Activated CD4-positive, CD25-positive, alpha-beta regulatory T cell treated with anti-CD3 and anti-CD28 coated beads, Interleukin-2, amount 50 U/mL, for 72 hours (primary cell): ENCODE measurements at regions not wholly inside any gene's neighbourhood (a gene's known extent, or its start where the extent isn't known, plus 50 kb on each side); places are given as distances from the start of the nearest gene placed in this dataset.
"Not testable (repeated sequence)": the region's sequence is repeated elsewhere in the genome, so short reads cannot be mapped to it uniquely, and the experiment has no call there.

Source experiments
- DNase-seq: peaks from one replicate; pipeline ENCODE4 v3.0.0; 2021

DNA sequence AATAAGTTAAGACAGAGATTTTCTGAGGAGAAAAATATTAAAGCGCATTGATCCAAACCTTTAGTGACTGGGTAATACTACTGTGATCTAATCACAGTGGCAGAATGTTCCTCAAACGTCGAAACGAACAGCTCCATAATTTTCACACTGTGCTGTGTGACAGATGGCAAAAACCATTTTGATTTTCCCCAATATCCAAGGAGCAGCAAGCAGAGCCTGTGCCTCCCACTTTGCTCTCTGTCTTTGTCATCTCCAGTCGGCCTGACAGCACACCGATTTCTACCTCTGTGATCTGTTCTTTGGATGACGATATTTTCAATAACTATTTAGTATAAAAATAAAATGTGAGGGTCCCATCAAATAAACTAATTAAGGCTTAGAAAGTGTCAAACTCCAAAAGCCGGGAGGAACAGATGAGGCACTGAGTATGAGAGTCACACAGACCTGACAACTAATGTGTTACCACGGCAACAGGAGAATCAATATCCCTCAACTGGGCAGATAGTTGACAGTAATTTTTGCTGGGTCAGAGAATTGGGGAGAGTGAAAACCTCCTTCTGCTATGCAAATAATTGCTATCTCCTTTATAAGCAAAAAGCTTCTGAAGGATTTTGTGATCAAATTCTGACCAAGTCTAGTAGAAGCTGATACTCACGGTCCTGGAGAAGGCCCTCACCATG is 489.1 kb upstream of the CFAP20DC start:
- DNase-seq = no peak

DNA sequence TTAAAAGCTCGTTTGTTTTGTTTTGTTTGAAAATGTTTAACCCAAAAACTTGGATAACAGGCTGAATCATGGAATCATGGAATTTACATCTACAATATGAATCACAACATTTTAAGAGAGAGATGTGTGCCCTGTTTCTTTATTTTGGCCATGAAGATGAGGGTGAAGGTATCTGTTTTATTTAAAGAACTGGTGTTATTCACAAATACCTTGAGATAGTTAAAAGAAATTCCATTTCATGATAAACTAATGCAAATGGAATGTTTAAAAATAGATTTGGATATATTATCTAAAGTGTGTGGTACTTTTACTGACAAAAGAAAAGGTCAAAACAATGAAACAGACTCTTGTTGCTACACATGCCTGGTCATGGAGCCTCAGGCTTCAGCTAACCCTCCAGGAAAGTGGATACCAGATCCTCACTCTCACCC is 486.0 kb upstream of the CFAP20DC start:
- DNase-seq = no peak

DNA sequence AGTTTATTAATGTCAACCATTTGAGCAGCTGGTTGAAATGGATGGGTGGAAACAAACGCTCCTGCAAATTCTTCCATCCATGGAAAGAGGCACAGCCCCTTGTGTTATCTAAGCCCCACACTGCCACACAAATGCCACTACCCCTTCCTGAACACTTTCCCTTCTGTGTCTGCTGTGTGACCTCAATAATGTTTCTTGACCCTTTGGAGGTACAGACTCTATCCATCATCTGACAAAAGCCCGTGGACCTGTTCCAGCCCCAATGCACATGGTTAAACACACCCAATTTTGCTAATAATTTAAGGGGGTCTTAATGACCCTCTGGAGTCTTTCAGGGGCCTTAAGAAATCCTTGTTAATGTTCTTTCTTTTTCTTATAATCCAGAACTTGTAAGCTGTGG is 482.2 kb upstream of the CFAP20DC start:
- DNase-seq = no peak

DNA sequence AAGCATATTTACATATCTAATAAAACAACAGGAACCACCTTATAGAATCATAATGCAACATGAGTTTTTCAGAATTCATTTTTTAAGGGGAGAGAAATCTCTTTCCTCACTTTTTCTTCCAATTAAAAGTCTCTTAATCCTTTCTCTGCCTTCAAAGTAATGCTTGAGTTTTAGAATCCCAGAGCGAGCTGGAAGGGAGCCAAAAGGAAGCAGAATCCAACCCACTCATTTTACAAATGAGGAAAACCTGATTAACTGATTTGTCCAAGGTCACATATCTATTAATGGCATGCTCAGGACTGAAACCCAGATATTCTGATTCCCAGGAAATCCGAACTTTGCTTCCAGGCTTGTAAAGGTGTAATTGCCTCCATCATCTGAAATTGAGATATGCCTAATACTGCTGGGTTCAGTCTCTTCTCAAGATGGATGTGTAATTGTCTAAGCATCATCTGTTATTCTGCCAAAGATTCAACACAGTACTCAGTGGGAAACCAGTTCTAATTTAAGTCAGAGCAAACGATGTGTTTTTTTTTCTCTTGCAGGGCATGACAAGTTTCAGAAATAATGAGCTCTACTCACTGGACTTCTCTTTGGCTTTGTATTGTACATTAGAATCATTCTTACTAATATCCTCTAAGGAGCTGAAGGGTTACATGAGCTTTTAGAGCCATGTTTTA is 481.4 kb upstream of the CFAP20DC start:
- no peak for DNase-seq

DNA sequence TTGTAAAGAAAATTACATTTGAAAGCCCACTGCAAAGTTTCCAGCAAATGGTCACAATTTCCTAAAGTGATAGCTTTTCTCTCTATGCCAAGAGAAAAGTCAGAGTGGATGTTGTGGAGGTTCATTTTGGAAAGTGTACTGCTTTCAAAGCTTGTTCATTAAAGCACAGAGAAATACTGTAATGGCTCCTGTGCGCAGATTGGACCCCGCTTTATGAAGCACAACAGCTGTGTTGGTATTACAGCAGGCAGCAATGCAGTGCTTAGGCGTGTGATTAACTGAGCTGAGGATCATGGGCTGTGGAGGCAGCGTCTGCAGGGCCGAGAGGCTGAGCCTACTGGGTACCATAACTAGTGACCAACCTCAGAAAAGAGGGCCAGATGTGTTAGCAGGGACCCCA is 478.4 kb upstream of the CFAP20DC start:
- no peak for DNase-seq

DNA sequence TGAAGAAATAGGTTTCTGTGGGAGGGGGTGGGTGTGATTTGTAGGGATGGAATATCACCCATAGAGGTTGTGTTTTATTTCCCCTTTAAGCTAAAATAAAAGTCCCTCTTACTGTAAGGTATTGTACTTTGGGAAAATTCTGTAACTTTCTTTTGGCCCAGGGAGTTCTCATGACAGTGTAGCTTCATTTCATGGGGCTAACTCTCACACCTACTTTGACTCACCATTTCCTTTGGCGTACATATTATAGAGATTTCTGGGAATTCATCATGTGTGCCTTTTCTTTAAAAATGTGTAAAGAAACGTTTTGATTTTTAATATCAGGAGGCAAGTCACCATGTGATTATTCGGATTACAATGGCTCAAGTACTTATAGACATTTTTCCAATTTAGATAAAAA is 477.7 kb upstream of the CFAP20DC start:
- no peak for DNase-seq

DNA sequence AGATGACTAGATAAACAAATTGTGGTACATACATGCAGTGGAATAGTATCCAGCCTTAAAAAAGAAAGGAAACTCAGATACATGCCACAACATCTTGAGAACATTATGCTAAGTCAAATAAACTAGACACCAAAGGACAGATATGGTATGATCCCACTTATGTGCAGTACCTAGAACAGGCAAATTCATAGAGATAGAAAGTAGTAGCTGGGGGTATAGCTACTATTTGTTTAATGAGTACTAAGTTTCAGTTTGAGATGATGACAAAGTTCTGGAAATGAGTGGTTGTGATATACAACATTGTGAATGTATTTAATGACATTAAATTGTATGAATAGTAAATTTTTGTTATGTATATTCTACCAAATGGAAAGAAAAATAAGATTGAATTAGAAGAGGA is 477.2 kb upstream of the CFAP20DC start:
- no peak for DNase-seq

DNA sequence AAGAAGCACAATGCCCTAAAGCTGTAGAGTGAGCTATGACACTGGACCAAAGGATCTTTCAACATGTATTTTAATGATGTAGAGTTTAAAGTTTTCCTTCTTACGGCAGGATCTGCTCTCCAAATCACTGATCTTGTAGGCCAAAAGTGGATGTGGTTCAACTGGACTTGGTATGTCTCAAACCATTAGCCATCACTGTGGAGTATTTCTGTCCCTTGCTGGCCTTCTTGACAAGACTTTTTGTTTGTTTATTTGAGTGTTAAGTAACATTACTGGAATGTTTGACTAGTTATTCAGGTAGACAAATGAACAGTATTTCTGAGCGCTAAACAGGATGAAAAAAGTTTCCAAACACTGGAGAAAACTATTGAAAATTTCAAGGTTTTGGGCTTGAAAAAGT is 472.7 kb upstream of the CFAP20DC start:
- no peak for DNase-seq

DNA sequence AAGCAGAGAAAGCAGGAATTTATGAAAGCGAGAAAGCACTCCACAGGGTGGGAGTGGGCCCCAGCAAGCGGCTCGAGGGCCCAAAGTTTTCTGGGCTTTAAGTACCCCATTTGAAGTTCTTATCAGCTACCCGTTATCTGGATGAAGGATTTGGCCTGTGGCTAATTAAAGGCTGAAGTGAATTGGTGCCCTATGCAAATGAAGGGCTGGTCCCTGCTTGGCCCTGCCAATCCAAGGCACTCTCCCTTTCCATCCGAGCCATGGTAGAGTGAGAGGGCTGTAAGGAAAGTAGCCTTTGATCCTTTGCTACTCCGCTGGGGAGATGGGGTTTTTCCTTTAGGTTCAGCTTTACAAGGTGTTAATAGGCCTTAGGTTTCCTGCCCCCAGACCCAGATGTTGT is 469.3 kb upstream of the CFAP20DC start:
- DNase-seq = no peak

DNA sequence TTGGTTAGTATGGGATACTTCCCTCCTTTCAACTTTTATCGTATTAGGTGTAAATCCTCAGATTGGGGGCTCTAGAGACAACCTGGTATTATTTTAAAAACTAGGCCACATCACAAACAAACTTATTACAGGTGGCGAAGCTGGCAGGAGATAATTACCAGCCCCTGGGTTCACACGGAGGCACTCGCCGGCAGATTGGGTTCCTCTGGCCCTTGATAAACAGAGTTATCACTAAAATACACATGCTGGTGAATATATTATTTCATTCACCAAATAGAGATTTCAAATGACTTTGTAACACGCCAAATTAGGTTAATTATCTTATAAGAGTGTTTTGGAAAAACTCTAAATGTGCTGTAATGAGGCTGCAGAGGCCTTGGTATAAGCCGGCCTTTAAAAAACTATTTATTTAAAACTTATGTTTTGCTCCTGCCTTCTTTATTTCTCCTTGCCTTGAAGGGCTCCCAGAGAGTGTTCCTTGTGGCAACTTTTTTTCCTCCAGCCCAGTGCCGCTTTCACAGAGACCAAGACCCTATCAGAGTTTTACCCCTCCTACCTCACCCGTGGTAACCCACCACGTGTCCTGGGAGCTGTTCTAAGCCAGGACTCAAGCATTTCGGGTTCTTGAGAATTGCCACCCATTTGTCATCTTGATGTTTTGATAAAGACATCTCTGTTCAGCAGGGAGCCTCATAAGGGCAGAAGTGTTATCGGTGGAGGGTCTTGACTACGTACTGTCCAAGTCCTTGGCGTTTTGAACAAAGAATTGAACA is 468.6 kb upstream of the CFAP20DC start:
- DNase-seq = no peak

DNA sequence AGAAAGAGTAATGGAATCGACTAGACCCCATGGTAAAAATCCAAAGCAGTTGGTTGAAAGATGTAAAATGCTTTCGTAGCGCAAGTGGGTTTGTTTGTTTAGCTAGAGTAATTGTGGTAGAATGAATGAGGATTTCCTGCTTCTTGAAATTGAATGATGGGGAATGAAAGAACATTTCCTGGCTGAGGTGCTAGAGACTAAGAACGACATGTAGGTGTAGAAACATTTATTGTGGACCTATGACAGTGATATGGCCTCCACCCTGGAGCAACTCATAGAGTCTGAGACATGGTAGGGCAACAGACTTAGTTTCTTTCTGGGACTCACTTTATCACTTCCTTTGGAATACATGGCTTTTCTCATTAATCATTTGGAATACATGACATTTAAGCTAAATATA is 467.6 kb upstream of the CFAP20DC start:
- DNase-seq = no peak

DNA sequence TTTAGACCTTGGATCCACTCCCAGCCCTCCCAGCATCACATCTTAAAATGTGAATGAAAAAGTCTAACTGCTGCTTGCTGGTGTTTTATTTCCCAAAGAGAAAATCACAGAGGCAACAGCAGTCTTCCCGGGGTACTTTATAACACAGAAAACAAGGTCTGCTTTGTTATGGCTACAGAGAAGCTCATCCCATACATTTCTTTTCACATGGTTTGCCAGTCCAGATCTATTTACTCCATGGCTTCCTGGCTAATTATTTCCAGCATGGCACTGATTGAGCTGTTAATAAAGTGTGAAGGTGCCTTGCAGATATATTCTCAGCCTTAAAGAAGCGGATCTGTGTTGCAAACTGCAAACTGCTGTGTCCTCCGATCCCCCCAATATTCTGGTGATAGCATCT is 466.1 kb upstream of the CFAP20DC start:
- DNase-seq = no peak

DNA sequence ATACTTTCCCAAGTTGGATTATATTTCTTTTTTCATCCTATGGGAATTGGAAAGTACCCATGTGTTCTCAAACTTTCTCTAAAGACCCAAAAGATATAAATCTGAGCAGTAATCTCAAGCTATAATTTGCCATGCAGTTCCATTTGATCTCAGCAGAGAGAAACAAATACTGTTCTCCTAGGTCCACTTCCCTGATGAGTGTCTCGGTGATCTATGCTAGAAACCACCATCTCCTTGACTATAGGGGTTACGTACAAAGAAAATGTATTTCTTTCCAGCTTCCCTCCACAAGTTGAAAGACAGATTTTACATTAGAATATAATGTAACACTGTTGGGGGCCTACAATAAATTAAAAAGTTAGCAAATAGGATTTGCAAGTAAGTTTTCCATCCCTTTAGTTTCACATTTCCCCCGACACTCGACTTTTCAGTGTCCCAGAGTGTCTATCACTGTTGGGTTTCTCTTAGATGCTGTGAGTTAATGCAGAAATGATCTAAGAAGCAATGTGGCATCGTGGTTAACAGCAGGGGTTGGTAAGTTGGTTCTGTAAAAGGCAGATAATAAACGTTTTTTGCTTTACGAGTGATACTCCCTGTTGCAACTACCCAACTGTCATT is 465.1 kb upstream of the CFAP20DC start:
- no peak for DNase-seq

DNA sequence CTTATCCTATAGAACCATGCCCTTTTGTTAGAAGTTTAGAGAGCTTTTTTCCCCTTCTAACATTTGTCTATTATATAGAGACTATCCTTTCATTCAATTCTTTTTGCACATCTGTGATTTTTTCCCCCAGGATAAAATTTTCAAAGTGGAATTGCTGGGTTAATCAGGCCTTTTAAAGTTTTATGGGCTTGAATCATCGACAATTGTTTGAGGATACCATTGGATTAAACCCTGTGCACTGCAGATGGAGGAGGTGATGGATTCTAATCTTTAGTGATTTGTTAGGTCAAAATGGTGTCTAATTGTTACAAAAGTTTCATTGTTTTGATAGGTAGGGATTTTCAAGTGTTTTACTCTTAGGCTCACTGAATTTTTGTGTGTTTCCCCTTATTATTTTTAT is 463.7 kb upstream of the CFAP20DC start:
- no peak for DNase-seq

DNA sequence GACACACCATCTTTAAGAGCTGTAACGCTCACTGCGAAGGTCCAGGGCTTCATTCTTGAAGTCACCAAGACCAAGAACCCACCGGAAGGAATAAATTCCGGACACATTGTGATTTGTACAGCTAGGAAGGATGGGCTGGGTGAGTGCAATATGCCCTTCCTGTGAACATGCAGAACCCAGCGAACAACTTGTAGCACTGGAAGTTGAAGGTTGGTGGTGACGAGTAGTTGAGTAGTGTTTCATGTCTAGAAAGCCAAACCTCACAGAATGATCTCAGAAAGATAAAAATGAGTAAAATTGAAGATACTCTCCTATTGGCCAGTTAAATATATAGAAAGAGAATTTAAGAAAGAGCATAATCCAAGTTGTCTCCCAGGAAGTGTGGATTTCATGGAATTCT is 462.2 kb upstream of the CFAP20DC start:
- no peak for DNase-seq

DNA sequence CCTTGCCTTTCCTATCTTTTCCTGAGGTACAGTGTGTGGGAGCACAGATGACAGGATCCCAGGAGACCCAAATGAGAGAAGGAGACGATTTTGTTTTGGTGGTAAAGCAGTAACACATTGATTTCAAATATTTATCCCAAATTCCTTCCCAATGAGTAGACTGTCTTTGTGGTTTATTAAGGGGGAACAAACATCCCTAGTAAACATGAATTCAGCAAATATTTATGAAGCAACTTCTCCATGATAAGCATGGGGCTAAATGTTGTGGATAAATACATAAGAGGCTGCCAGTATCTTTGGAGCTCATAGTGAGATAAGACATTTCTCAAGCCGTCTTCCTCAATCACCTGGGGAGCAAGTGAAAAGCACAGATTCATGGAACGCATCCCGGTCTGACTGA is 460.8 kb upstream of the CFAP20DC start:
- DNase-seq = no peak

DNA sequence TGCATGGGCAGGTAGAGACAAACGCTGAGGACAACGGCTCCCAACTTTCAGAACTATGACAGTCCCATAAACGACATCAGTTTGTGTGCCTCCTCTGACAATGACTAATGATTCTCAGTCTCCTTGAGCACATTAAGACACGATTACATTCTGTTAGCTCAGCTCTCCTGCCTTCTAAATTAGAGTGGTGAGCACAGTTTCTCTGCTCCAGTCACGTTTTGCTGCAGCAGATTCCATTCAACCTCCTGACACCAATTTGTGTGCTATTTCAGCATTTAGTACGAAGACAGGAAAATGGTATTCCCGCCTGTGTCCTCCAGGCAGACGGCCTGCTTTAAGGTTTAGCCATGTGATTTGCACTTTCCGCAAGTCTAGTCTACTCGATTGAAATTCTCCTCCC is 458.4 kb upstream of the CFAP20DC start:
- DNase-seq = no peak

DNA sequence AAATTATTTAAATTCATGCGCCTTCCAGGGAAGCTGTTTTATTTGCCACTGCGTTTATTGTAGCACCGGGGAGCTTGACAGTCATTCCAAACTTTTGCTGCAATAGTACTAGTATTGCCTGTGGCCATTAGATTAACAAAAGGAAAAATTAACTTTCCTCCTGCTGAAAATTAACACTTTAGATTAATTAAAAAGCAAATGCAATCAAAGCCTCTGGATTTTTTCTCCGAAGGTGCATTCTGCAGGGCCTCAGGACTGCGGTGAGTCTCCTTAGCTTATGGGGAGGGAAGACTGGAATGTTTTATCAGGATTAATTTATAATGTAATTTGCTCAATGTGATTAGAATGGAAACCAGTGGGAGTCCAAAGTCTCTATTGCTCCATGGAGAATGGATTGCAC is 456.4 kb upstream of the CFAP20DC start:
- no peak for DNase-seq

DNA sequence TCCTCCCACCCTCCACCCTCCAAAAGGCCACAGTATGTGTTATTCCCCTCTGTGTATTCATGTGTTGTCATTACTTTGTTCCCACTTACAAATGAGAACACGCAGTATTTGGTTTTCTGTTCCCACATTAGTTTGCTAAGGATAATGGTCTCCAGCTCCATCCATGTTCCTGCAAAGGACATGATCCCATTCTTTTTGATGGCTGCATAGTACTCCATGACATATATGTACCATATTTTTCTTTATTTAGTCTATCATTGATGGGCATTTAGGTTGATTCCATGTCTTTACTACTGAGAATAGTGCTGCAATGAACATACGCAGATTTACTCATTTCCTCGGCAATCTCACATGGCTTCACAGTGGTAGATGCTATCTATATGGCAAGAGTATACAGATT is 453.6 kb upstream of the CFAP20DC start:
- DNase-seq = no peak

DNA sequence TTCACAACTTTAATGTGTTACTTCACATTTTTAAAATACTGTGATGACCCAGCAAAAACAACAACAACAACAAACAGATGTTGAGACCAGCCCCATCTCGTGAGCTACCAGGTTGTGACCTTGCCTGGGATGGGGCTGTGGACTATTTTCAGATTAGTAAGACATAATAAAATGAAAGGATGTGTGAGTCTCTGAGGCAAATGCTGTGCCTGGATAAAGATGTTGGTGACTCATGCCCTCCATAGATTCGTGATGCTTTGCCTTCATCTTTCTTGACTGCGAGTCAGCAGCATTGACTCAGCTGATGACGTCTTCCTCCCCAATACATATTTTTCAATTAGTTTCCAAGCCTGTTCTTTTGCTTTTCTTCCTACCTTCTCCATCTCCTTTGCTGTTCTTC is 453.0 kb upstream of the CFAP20DC start:
- DNase-seq = no peak

DNA sequence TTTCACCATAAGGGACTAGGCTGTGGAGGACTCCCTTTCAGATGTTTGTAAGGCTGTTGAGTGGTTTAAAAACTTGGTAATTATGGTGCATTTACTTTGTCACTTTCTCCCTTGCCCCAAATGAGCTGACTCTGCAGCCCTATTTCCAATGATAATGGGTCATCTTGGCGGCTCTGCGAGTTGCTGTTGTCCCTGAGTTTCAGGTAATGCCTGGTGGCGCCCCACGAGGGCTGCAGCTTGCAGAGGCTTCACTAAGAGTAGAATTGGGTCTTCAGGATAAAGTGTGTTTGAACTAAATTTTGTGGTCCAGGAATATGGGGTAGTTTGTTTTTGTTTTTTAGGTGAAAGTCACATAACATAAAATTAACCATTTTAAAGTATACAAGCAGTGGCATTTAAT is 450.1 kb upstream of the CFAP20DC start:
- DNase-seq = no peak

DNA sequence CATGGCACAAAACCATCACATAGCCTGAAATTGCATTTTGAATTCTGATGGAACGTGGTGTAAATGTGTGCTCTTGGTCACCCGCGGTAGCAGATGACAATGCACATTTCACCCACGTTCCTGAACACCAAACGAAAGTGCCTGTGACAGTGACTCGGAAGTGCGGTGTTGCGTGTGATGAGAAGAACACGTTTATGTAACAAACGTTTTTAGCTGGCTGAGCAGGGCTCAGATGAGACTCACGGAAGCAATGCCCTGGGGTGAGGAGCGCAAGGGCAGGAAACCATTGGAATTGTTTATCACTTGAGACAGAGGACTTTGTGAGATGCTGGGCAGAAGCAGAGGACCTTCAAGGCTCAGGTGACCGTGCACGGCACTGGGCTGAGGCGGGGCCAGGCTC is 449.2 kb upstream of the CFAP20DC start:
- no peak for DNase-seq

DNA sequence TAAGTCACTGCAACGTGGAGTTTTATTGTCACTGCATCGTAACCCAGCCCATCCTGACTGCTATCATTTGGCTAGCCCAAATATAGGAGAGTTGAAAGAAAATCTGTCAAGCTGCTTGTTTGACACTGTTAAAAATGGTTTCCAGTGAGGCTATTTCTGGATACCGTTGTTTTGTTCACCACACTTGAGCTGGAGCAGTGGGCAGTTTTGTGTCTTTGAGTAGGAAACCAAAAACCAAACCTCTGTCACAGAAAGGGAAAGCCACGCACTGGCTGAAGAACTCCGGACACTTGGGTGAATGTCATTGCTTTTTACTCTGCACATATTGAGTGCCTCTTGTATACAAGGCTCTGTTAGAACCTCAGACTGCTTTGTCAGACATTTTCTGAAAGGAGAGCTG is 446.4 kb upstream of the CFAP20DC start:
- DNase-seq = no peak

DNA sequence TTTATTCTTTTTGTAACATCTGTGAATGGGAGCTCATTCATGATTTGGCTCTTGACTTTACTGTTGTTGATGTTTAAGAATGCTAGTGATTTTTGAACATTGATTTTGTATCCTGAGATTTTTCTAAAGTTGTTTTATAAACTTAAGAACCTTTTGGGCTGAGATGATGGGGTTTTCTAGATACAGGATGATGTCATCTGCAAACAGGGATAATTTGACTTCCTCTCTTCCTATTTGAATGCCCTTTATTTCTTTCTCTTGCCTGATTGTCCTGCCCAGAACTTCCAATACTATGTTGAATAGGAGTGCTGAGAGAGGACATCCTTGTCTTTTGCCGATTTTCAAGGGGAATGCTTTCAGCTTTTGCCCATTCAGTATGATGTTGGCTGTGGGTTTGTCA is 445.1 kb upstream of the CFAP20DC start:
- DNase-seq = not testable (repeated sequence)
